Mesenchymal stem cell (in vitro differentiated cells and primary cell): ENCODE measurements at regions not wholly inside any gene's neighbourhood (a gene's known extent, or its start where the extent isn't known, plus 50 kb on each side); places are given as distances from the start of the nearest gene placed in this dataset.
A peak's percentile ranks its signal among the peaks of the same experiment; 100 is the strongest.

Source experiments
- DNase-seq: peaks from one replicate; pipeline ENCODE4 v3.0.0-alpha.2; 2013
- H2AFZ ChIP-seq: one replicate; pipeline ENCODE4 v1.6.1; 2013; ENCODE audit warnings: low read depth, mild to moderate bottlenecking, control low read depth, inconsistent platforms, low read length, moderate library complexity
- H2AK5ac ChIP-seq: 2 replicates; pipeline ENCODE4 v1.6.1; 2013; ENCODE audit warnings: low read length, moderate library complexity, mild to moderate bottlenecking, inconsistent platforms; ENCODE audit not compliant: severe bottlenecking
- H2BK120ac ChIP-seq: one replicate; pipeline ENCODE4 v1.6.1; 2013; ENCODE audit warnings: low read depth, mild to moderate bottlenecking, inconsistent platforms, low read length, moderate library complexity
- H2BK12ac ChIP-seq, 2 experiments: one replicate each; pipeline ENCODE4 v1.6.1; 2013; ENCODE audit warnings: inconsistent platforms in 2 of 2, low read length in 2 of 2, mild to moderate bottlenecking in 2 of 2, moderate library complexity in 2 of 2, control low read depth in 1 of 2
- H2BK15ac ChIP-seq: one replicate; pipeline ENCODE4 v1.6.1; 2013; ENCODE audit warnings: mild to moderate bottlenecking, low read depth, inconsistent platforms; ENCODE audit not compliant: poor library complexity, severe bottlenecking
- H2BK5ac ChIP-seq: 2 replicates; pipeline ENCODE4 v1.6.1; 2013; ENCODE audit warnings: low read depth, mild to moderate bottlenecking, low read length, control low read depth, inconsistent platforms; ENCODE audit not compliant: poor library complexity, severe bottlenecking
- H3K14ac ChIP-seq, 2 experiments: one replicate each; pipeline ENCODE4 v1.6.1; 2013; ENCODE audit warnings: inconsistent platforms in 2 of 2, low read length in 2 of 2, control low read depth in 1 of 2, mild to moderate bottlenecking in 1 of 2, moderate library complexity in 1 of 2
- H3K18ac ChIP-seq, 2 experiments: one replicate each; pipeline ENCODE4 v1.6.1; 2013; ENCODE audit warnings: inconsistent platforms in 2 of 2, low read length in 2 of 2, control low read depth in 1 of 2, low read depth in 1 of 2, mild to moderate bottlenecking in 1 of 2
- H3K23ac ChIP-seq, 2 experiments: one replicate each; pipeline ENCODE4 v1.6.1; 2013; ENCODE audit warnings: inconsistent platforms in 2 of 2, low read length in 2 of 2, mild to moderate bottlenecking in 2 of 2, moderate library complexity in 2 of 2, control low read depth in 1 of 2
- H3K27ac ChIP-seq: 2 replicates; pipeline ENCODE4 v1.5.1; 2013; ENCODE audit warnings: mild to moderate bottlenecking, moderate library complexity, low read length, control low read depth, inconsistent platforms; ENCODE audit not compliant: poor library complexity, severe bottlenecking
- H3K27me3 ChIP-seq, 2 experiments: 2 replicates each; pipeline versions ENCODE4 v1.6.1 to v1.7.0; 2013; ENCODE audit warnings: low read length in 2 of 2, mild to moderate bottlenecking in 2 of 2, moderate library complexity in 2 of 2, control low read depth in 1 of 2, inconsistent platforms in 1 of 2; ENCODE audit not compliant: control insufficient read depth in 1 of 2, insufficient read depth in 1 of 2
- H3K36me3 ChIP-seq, 2 experiments: 2 replicates each; pipeline versions ENCODE4 v1.6.1 to v1.7.0; 2013; ENCODE audit warnings: low read length in 2 of 2, control low read depth in 1 of 2, inconsistent platforms in 1 of 2, low read depth in 1 of 2, mild to moderate bottlenecking in 1 of 2; ENCODE audit not compliant: insufficient read depth in 2 of 2, control insufficient read depth in 1 of 2
- H3K4ac ChIP-seq, 2 experiments: one replicate each; pipeline ENCODE4 v1.6.1; 2013; ENCODE audit warnings: inconsistent platforms in 2 of 2, low read length in 2 of 2, mild to moderate bottlenecking in 2 of 2, moderate library complexity in 2 of 2, control low read depth in 1 of 2, low read depth in 1 of 2
- H3K4me1 ChIP-seq: 2 replicates; pipeline ENCODE4 v1.6.1; 2013; ENCODE audit warnings: low read depth, low read length, control low read depth; ENCODE audit not compliant: control insufficient read depth, insufficient read depth
- H3K4me2 ChIP-seq: 2 replicates; pipeline ENCODE4 v1.6.1; 2013; ENCODE audit warnings: low read length, mild to moderate bottlenecking, inconsistent platforms; ENCODE audit not compliant: poor library complexity, severe bottlenecking
- H3K4me3 ChIP-seq, 2 experiments: 2 replicates each; pipeline versions ENCODE4 v1.5.1 to v1.7.0; 2013; ENCODE audit warnings: low read length in 2 of 2, mild to moderate bottlenecking in 2 of 2, control low read depth in 1 of 2, low read depth in 1 of 2; ENCODE audit not compliant: insufficient read depth in 1 of 2
- H3K79me1 ChIP-seq: replicated peaks from 2 replicates; pipeline ENCODE4 v1.6.1; 2013; ENCODE audit warnings: mild to moderate bottlenecking, control low read depth, low read length, inconsistent platforms; ENCODE audit not compliant: poor library complexity, severe bottlenecking
- H3K9ac ChIP-seq: 2 replicates; pipeline ENCODE4 v1.7.0; 2013; ENCODE audit warnings: mild to moderate bottlenecking, low read length, moderate library complexity
- H3K9me3 ChIP-seq: 2 replicates; pipeline ENCODE4 v1.7.0; 2013; ENCODE audit warnings: mild to moderate bottlenecking, low read length; ENCODE audit not compliant: control insufficient read depth
- H4K8ac ChIP-seq: one replicate; pipeline ENCODE4 v1.6.1; 2013; ENCODE audit warnings: inconsistent platforms, mild to moderate bottlenecking, low read length, moderate library complexity
- H4K91ac ChIP-seq: one replicate; pipeline ENCODE4 v1.6.1; 2013; ENCODE audit warnings: mild to moderate bottlenecking, low read length, inconsistent platforms
- WGBS: methylation state at CpG from one replicate; pipeline ENCODE4 v1.1.7; 2013; ENCODE audit warnings: mixed read lengths; 5-methylcytosine and 5-hydroxymethylcytosine counted together

GRCh38 chr13:97879646-97880310, 73.7 kb upstream of the IPO5 start:
- H3K23ac ChIP-seq, result no peak overlapping the region
- H2BK15ac ChIP-seq, result no peak overlapping the region
- peak overlapping the region; percentile 26 for H2BK5ac ChIP-seq
- peak overlapping the region in 1 of 2 experiments; percentile 47 for H3K4ac ChIP-seq
- no peaks in the 10 kb centered on the region for H3K36me3 ChIP-seq
- peaks cover 14% of the 10 kb centered on the region for H3K4me1 ChIP-seq
- peak overlapping the region; percentile 29 to 50 for H2BK12ac ChIP-seq
- peak overlapping the region; percentile 64 for H2BK120ac ChIP-seq
- no peaks in the 10 kb centered on the region for H3K27me3 ChIP-seq
- peak overlapping the region; percentile 88 for H3K9ac ChIP-seq
- H4K91ac ChIP-seq, result peak overlapping the region; percentile 37
- DNase-seq, result peak; percentile 77
- H3K4me2 ChIP-seq, result no peak overlapping the region
- peak overlapping the region; percentile 4 for H2AK5ac ChIP-seq
- H4K8ac ChIP-seq, result no peak overlapping the region
- no peaks in the 10 kb centered on the region for H3K79me1 ChIP-seq
- H3K9me3 ChIP-seq, result no peaks in the 10 kb centered on the region
- H3K18ac ChIP-seq, result peak overlapping the region; percentile 65 to 84
- WGBS, result 45% methylated on average over 8 of the region's 8 CpGs
- H3K27ac ChIP-seq, result peak overlapping the region; percentile 82
- peak overlapping the region in 1 of 2 experiments; percentile 59 for H3K4me3 ChIP-seq
- peak overlapping the region; percentile 29 for H2AFZ ChIP-seq
- peak overlapping the region in 1 of 2 experiments; percentile 68 for H3K14ac ChIP-seq

GRCh38 chr13:97880311-97880675, 73.2 kb upstream of the IPO5 start:
- peak overlapping the region; percentile 97 for H2AK5ac ChIP-seq
- H2BK15ac ChIP-seq, result peak overlapping the region; percentile 82
- H3K23ac ChIP-seq, result no peak overlapping the region
- H3K36me3 ChIP-seq, result no peaks in the 10 kb centered on the region
- peak overlapping the region; percentile 88 for H3K9ac ChIP-seq
- no peaks in the 10 kb centered on the region for H3K79me1 ChIP-seq
- peak overlapping the region in 1 of 2 experiments; percentile 56 for H3K18ac ChIP-seq
- no peaks in the 10 kb centered on the region for H3K9me3 ChIP-seq
- H3K4ac ChIP-seq, result peak overlapping the region in 1 of 2 experiments; percentile 50
- H3K4me2 ChIP-seq, result no peak overlapping the region
- H2BK12ac ChIP-seq, result peak overlapping the region; percentile 86 to 95
- H3K4me1 ChIP-seq, result peaks cover 14% of the 10 kb centered on the region
- WGBS, result 87% methylated on average over 4 of the region's 5 CpGs
- no peak overlapping the region for H2AFZ ChIP-seq
- H4K8ac ChIP-seq, result no peak overlapping the region
- DNase-seq, result no peak
- H3K27me3 ChIP-seq, result no peaks in the 10 kb centered on the region
- H3K14ac ChIP-seq, result no peak overlapping the region
- H3K4me3 ChIP-seq, result peak overlapping the region in 1 of 2 experiments; percentile 48
- peak overlapping the region; percentile 64 for H3K27ac ChIP-seq
- peak overlapping the region; percentile 7 for H4K91ac ChIP-seq
- H2BK5ac ChIP-seq, result no peak overlapping the region
- peak overlapping the region; percentile 45 for H2BK120ac ChIP-seq

GRCh38 chr13:97881556-97881955, 71.9 kb upstream of the IPO5 start:
- H3K27ac ChIP-seq, result no peak overlapping the region
- H3K4me1 ChIP-seq, result peaks cover 14% of the 10 kb centered on the region
- H2BK120ac ChIP-seq, result no peak overlapping the region
- H3K23ac ChIP-seq, result no peak overlapping the region
- H3K9ac ChIP-seq, result peak overlapping the region; percentile 28
- peak overlapping the region; percentile 24 to 75 for H2BK12ac ChIP-seq
- no peak overlapping the region for H4K8ac ChIP-seq
- H3K9me3 ChIP-seq, result peaks cover 7% of the 10 kb centered on the region
- no peak overlapping the region for H3K4ac ChIP-seq
- no peak overlapping the region for H3K18ac ChIP-seq
- H3K27me3 ChIP-seq, result no peaks in the 10 kb centered on the region
- H3K4me3 ChIP-seq, result no peak overlapping the region
- DNase-seq, result no peak
- H2BK15ac ChIP-seq, result no peak overlapping the region
- no peak overlapping the region for H3K4me2 ChIP-seq
- peak overlapping the region; percentile 49 for H2BK5ac ChIP-seq
- H3K14ac ChIP-seq, result peak overlapping the region in 1 of 2 experiments; percentile 20
- H4K91ac ChIP-seq, result no peak overlapping the region
- H3K79me1 ChIP-seq, result no peaks in the 10 kb centered on the region
- WGBS, result 85% methylated on average over 3 of the region's 4 CpGs
- H2AFZ ChIP-seq, result no peak overlapping the region
- H3K36me3 ChIP-seq, result no peaks in the 10 kb centered on the region
- peak overlapping the region; percentile 44 for H2AK5ac ChIP-seq

- WGBS, result 92% methylated on average over 4 of the region's 4 CpGs
Observed at GRCh38 chr13:97883396-97883795, 70.1 kb upstream of the IPO5 start.

More at GRCh38 chr13:97883396-97883795, 70.1 kb upstream of the IPO5 start:
- no peak overlapping the region for H2BK120ac ChIP-seq
- no peak for DNase-seq
- no peak overlapping the region for H3K23ac ChIP-seq
- H3K4me3 ChIP-seq, result no peak overlapping the region
- no peak overlapping the region for H3K4me2 ChIP-seq
- no peak overlapping the region for H2BK12ac ChIP-seq
- no peaks in the 10 kb centered on the region for H3K79me1 ChIP-seq
- no peak overlapping the region for H2AFZ ChIP-seq
- H4K8ac ChIP-seq, result no peak overlapping the region
- no peak overlapping the region for H2BK5ac ChIP-seq
- peaks cover 8% of the 10 kb centered on the region for H3K9me3 ChIP-seq
- H3K9ac ChIP-seq, result no peak overlapping the region
- peaks cover 12% of the 10 kb centered on the region for H3K4me1 ChIP-seq
- no peak overlapping the region for H4K91ac ChIP-seq
- no peak overlapping the region for H3K18ac ChIP-seq
- no peaks in the 10 kb centered on the region for H3K36me3 ChIP-seq
- no peaks in the 10 kb centered on the region for H3K27me3 ChIP-seq
- no peak overlapping the region for H2AK5ac ChIP-seq
- no peak overlapping the region for H3K14ac ChIP-seq
- H3K4ac ChIP-seq, result no peak overlapping the region
- no peak overlapping the region for H3K27ac ChIP-seq
- H2BK15ac ChIP-seq, result no peak overlapping the region
